Calu3 (cell line): ENCODE measurements at regions not wholly inside any gene's neighbourhood (a gene's known extent, or its start where the extent isn't known, plus 50 kb on each side); places are given as distances from the start of the nearest gene placed in this dataset.
"Not testable (repeated sequence)": the region's sequence is repeated elsewhere in the genome, so short reads cannot be mapped to it uniquely, and the experiment has no call there.

Source experiments
- BruUV-seq: library from RNA; stranded (reverse); fragments of 400-500 nt; replicated peaks from 2 replicates; lab custom pipeline; 2021; lab: Mats Ljungman, UMichigan
- CTCF ChIA-PET: fragments of 300-600 bp; sonication (Branson Sonifier 250); formaldehyde crosslinking; loops from one replicate; lab custom pipeline; 2022; ENCODE audit warnings: antibody characterized with exemption; lab: Charles Lee
- DNase-seq: peaks from one replicate; pipeline ENCODE4 v3.0.0; 2022
- H3K27ac Mint-ChIP-seq: one replicate; pipeline ENCODE4 v1.8.0; 2022; ENCODE audit warnings: mixed read lengths; ENCODE audit not compliant: unreplicated experiment
- H3K27me3 Mint-ChIP-seq: one replicate; pipeline ENCODE4 v1.8.0; 2022; ENCODE audit warnings: mixed read lengths; ENCODE audit not compliant: unreplicated experiment
- H3K36me3 Mint-ChIP-seq: one replicate; pipeline ENCODE4 v1.8.0; 2022; ENCODE audit warnings: mild to moderate bottlenecking, moderate library complexity, mixed read lengths; ENCODE audit not compliant: insufficient read depth, unreplicated experiment
- H3K4me1 Mint-ChIP-seq: one replicate; pipeline ENCODE4 v1.8.0; 2022; ENCODE audit warnings: mild to moderate bottlenecking, low read depth, mixed read lengths; ENCODE audit not compliant: unreplicated experiment
- H3K4me3 Mint-ChIP-seq: one replicate; pipeline ENCODE4 v1.8.0; 2022; ENCODE audit warnings: mild to moderate bottlenecking, low read depth, moderate library complexity, mixed read lengths; ENCODE audit not compliant: unreplicated experiment
- H3K9me3 Mint-ChIP-seq: one replicate; pipeline ENCODE4 v1.8.0; 2022; ENCODE audit warnings: low read depth, mixed read lengths; ENCODE audit not compliant: unreplicated experiment
- CTCF ChIP-seq: fragments of 200-600 bp; IDR thresholded peaks from one replicate; pipeline ENCODE4 v1.8.0; 2022; ENCODE audit warnings: antibody characterized with exemption; ENCODE audit not compliant: unreplicated experiment
- intact Hi-C: fragments of 100-400 bp; cut with micrococcal nuclease; formaldehyde crosslinking; loops from one replicate; pipeline ENCODE4 v1.10.0; 2022; ENCODE audit not compliant: unreplicated experiment

GRCh38 chr6:19719691-19720128 is 117.5 kb upstream of the ID4 start:
- H3K9me3 Mint-ChIP-seq, result no peaks in the 10 kb centered on the region
- no peaks in the 10 kb centered on the region for H3K36me3 Mint-ChIP-seq
- DNase-seq, result no peak
- H3K27me3 Mint-ChIP-seq, result no peaks in the 10 kb centered on the region
- H3K4me3 Mint-ChIP-seq, result no peak overlapping the region
- no peaks in the 10 kb centered on the region for H3K4me1 Mint-ChIP-seq
- no TSS peak for BruUV-seq
- no peak for TF ChIP-seq CTCF
- CTCF ChIA-PET, result interaction anchor here (0.6 to 0.7 kb wide), 2 partner anchors 15 to 438 kb away, joined by 3 to 4 read pairs; no protein-coding TSS in a partner anchor
- no peak overlapping the region for H3K27ac Mint-ChIP-seq
- intact Hi-C loops, result no loop called here

- Mint-ChIP-seq H3K9me3 (no peaks in the 10 kb centered on the region), H3K4me1 (no peaks in the 10 kb centered on the region), H3K27ac (no peak overlapping the region), H3K4me3 (no peak overlapping the region), H3K36me3 (no peaks in the 10 kb centered on the region), H3K27me3 (no peaks in the 10 kb centered on the region)
- no TSS peak for BruUV-seq
- intact Hi-C loops, result no loop called here
- CTCF ChIA-PET, result no interaction called here
- TF ChIP-seq CTCF, result no peak
- DNase-seq, result no peak
Measured at GRCh38 chr6:19721766-19722377, 115.3 kb upstream of the ID4 start.

- intact Hi-C loops, result no loop called here
- Mint-ChIP-seq H3K9me3 (no peaks in the 10 kb centered on the region), H3K4me1 (no peaks in the 10 kb centered on the region), H3K27me3 (no peaks in the 10 kb centered on the region), H3K27ac (no peak overlapping the region), H3K36me3 (no peaks in the 10 kb centered on the region), H3K4me3 (no peak overlapping the region)
- BruUV-seq, result no TSS peak
- CTCF ChIA-PET, result no interaction called here
- DNase-seq, result no peak
- TF ChIP-seq CTCF, result no peak
Measured at GRCh38 chr6:19722999-19723398, 114.2 kb upstream of the ID4 start.

- Mint-ChIP-seq H3K4me3 (no peak overlapping the region), H3K36me3 (no peaks in the 10 kb centered on the region), H3K27ac (no peak overlapping the region), H3K4me1 (no peaks in the 10 kb centered on the region), H3K9me3 (no peaks in the 10 kb centered on the region), H3K27me3 (no peaks in the 10 kb centered on the region)
- DNase-seq, result no peak
- TF ChIP-seq CTCF, result no peak
- CTCF ChIA-PET, result no interaction called here
- BruUV-seq, result no TSS peak
- intact Hi-C loops, result no loop called here
Measured at GRCh38 chr6:19723545-19723944, 113.6 kb upstream of the ID4 start.

GRCh38 chr6:19725436-19725835 is 111.7 kb upstream of the ID4 start:
- H3K4me1 Mint-ChIP-seq, H3K27me3 Mint-ChIP-seq, H3K9me3 Mint-ChIP-seq, CTCF ChIA-PET, H3K4me3 Mint-ChIP-seq, intact Hi-C loops, DNase-seq, H3K36me3 Mint-ChIP-seq, H3K27ac Mint-ChIP-seq, BruUV-seq: not testable (repeated sequence)
